SK-N-MC (cell line): ENCODE measurements at regions not wholly inside any gene's neighbourhood (a gene's known extent, or its start where the extent isn't known, plus 50 kb on each side); places are given as distances from the start of the nearest gene placed in this dataset.

ENCODE experiments used
- EZH2 ChIP-seq: fragments of 200-600 bp; sonication (generic); IDR thresholded peaks from one replicate; pipeline ENCODE4 v1.6.1; 2017; ENCODE audit warnings: antibody characterized with exemption
- POLR2AphosphoS5 ChIP-seq: IDR thresholded peaks from 2 replicates; pipeline ENCODE4 v1.6.1; 2012; ENCODE audit warnings: mild to moderate bottlenecking, low read depth, low read length, borderline replicate concordance

- no peak for TF ChIP-seq POLR2AphosphoS5
- TF ChIP-seq EZH2, result no peak
Observed at GRCh38 chr1:222454186-222454585, 93.7 kb downstream of the HHIPL2 start.
